HepG2 (cell line): ENCODE measurements at regions not wholly inside any gene's neighbourhood (a gene's known extent, or its start where the extent isn't known, plus 50 kb on each side); places are given as distances from the start of the nearest gene placed in this dataset.

Experiments
- ATAC-seq: fragments of 200-7000 bp; cut with Tn5 transposase; 3 replicates; pipeline ENCODE4 v1.9.1; 2020; ENCODE audit warnings: mild to moderate bottlenecking, moderate library complexity
- BruUV-seq: library from RNA; stranded (reverse); fragments of 400-500 nt; replicated peaks from 2 replicates; lab custom pipeline; 2021; lab: Mats Ljungman, UMichigan
- CTCF ChIA-PET: fragments of 300-600 bp; formaldehyde crosslinking; extraction: SDS; loops from one replicate; lab custom pipeline; 2021; ENCODE audit warnings: low total read pairs, inconsistent platforms, low intra/inter-chr PET ratio; lab: Yijun Ruan, JAX
- POLR2A ChIA-PET: fragments of 350-600 bp; sonication (Branson Sonifier 250); formaldehyde crosslinking; loops from one replicate; lab custom pipeline; 2020; ENCODE audit warnings: antibody characterized with exemption, inconsistent platforms; lab: Yijun Ruan, JAX
- DNase-seq: peaks from one replicate; pipeline ENCODE4 v3.0.0-alpha.2; 2015; ENCODE audit warnings: low spot score
- FAIRE-seq: peaks from 3 replicates; lab custom pipeline; 2011; peaks lifted over from hg19 to GRCh38; lab: Jason Lieb, UNC
- H2AFZ ChIP-seq: one replicate; pipeline ENCODE4 v1.6.1; 2011; ENCODE audit warnings: low read length, inconsistent platforms
- H3K27ac ChIP-seq: fragments of 300-600 bp; 3 replicates; pipeline ENCODE4 v1.8.0; 2011; ENCODE audit warnings: mixed run types, mild to moderate bottlenecking, mixed read lengths, low read length, inconsistent platforms; ENCODE audit not compliant: insufficient read depth; ENCODE audit errors: extremely low read length
- H3K27me3 ChIP-seq, 2 experiments: fragments of 200-600 bp in 1 of 2; 2 replicates in 1 of 2; 3 replicates in 1 of 2; pipeline versions ENCODE4 v1.6.0 to v1.8.0; 2011; ENCODE audit warnings: low read length in 2 of 2, mild to moderate bottlenecking in 2 of 2, moderate library complexity in 2 of 2, inconsistent platforms in 1 of 2; ENCODE audit not compliant: insufficient read depth in 2 of 2, control insufficient read depth in 1 of 2
- H3K36me3 ChIP-seq, 2 experiments: fragments of 200-600 bp in 1 of 2; replicated peaks in 1 of 2; 2 replicates in 1 of 2; 3 replicates in 1 of 2; pipeline versions ENCODE4 v1.5.1 to v1.8.0; 2011; ENCODE audit warnings: low read length in 2 of 2, inconsistent platforms in 1 of 2; ENCODE audit not compliant: insufficient read depth in 2 of 2, control insufficient read depth in 1 of 2
- H3K4me1 ChIP-seq: 2 replicates; pipeline ENCODE4 v1.5.1; 2012; ENCODE audit warnings: low read length, inconsistent platforms; ENCODE audit not compliant: insufficient read depth
- H3K4me2 ChIP-seq: 2 replicates; pipeline ENCODE4 v1.6.0; 2011; ENCODE audit warnings: low read depth, low read length, inconsistent platforms
- H3K4me3 ChIP-seq, 3 experiments: fragments of 200-600 bp in 1 of 3; sonication (generic), shearing (Covaris generic) in 1 of 3; replicated peaks in 1 of 3; 2 replicates each; pipeline ENCODE4 v1.5.1; 2011 to 2016; ENCODE audit warnings: low read length in 3 of 3, inconsistent platforms in 2 of 3, low read depth in 2 of 3, mild to moderate bottlenecking in 2 of 3, control low read depth in 1 of 3, mixed read lengths in 1 of 3; ENCODE audit not compliant: insufficient read depth in 1 of 3
- H3K79me2 ChIP-seq: one replicate; pipeline ENCODE4 v1.6.1; 2011; ENCODE audit warnings: low read length, inconsistent platforms; ENCODE audit not compliant: insufficient read depth
- H3K9ac ChIP-seq: 2 replicates; pipeline ENCODE4 v1.6.0; 2011; ENCODE audit warnings: mild to moderate bottlenecking, low read depth, low read length, inconsistent platforms; ENCODE audit not compliant: insufficient read depth
- H3K9me3 ChIP-seq: 2 replicates; pipeline ENCODE4 v1.5.1; 2012; ENCODE audit warnings: mild to moderate bottlenecking, low read length
- H4K20me1 ChIP-seq: 2 replicates; pipeline ENCODE4 v1.6.0; 2011; ENCODE audit warnings: inconsistent platforms, mild to moderate bottlenecking, low read length, moderate library complexity; ENCODE audit not compliant: insufficient read depth
- ELF4 ChIP-seq: sonication (generic); formaldehyde crosslinking; IDR thresholded peaks from 2 replicates; pipeline ENCODE4 v1.5.0; 2020; ENCODE audit warnings: missing genetic modification reagents, mild to moderate bottlenecking, moderate library complexity, borderline replicate concordance
- PRDM15 ChIP-seq: sonication (generic); formaldehyde crosslinking; IDR thresholded peaks from 2 replicates; pipeline ENCODE4 v1.4.0; 2020; ENCODE audit warnings: missing genetic modification reagents
- SMARCE1 ChIP-seq: fragments of 450-650 bp; IDR thresholded peaks from 2 replicates; pipeline ENCODE4 v1.6.1; 2017; ENCODE audit warnings: borderline replicate concordance
- ZNF234 ChIP-seq: sonication (generic); formaldehyde crosslinking; conservative IDR thresholded peaks from 2 replicates; pipeline ENCODE4 v1.5.1; 2020; ENCODE audit warnings: mild to moderate bottlenecking, missing genetic modification reagents
- ZNF549 ChIP-seq: sonication (generic); formaldehyde crosslinking; IDR thresholded peaks from 2 replicates; pipeline ENCODE4 v1.5.0; 2020; ENCODE audit warnings: missing genetic modification reagents
- ZNF556 ChIP-seq: sonication (generic); formaldehyde crosslinking; IDR thresholded peaks from 2 replicates; pipeline ENCODE4 v1.4.0; 2020; ENCODE audit warnings: mild to moderate bottlenecking, missing genetic modification reagents, borderline replicate concordance
- WGBS: methylation state at CpG from one replicate; pipeline ENCODE4 v1.1.6; 2017; ENCODE audit warnings: low lambda C conversion rate; 5-methylcytosine and 5-hydroxymethylcytosine counted together
- in situ Hi-C: cut with HindIII; loops from 2 replicates; pipeline ENCODE4 v1.10.0; 2017; ENCODE audit warnings: low pct_unique_long_range_greater_than_20kb; ENCODE audit not compliant: extremely low pct_ligation_motif_present
- intact Hi-C: fragments of 100-400 bp; cut with micrococcal nuclease; formaldehyde crosslinking; loops from one replicate; pipeline ENCODE4 v1.10.0; 2022; ENCODE audit not compliant: unreplicated experiment
- TF ChIP-seq, protein P1 (sequence below): sonication (generic); formaldehyde crosslinking; IDR thresholded peaks from 2 replicates; pipeline ENCODE4 v1.8.0; 2022; ENCODE audit warnings: low read depth, missing genetic modification reagents

DNA sequence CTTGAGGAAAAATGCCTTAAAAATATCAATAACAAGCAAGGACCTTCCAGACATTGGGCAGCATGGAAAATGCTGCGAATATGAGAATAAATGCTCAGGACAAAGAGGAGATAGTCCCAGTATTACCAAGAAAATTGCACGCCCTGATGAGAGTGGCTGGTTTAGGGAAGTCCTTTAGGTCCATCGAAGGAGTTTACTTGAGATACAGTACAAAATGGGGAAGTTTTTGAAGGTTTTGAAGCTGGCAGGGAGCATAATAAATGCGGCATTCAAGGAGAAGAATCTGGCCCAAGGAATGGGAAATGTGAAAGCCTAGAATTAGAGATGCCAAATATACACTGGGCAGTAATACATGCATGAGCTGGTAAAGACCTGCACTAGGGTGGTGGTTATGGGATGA lies 90.2 kb upstream of the SPATS2L start:
- Histone ChIP-seq H3K9ac (no peak overlapping the region), H3K4me2 (no peak overlapping the region), H3K27ac (no peak overlapping the region), H3K27me3 (no peaks in the 10 kb centered on the region), H3K4me3 (no peak overlapping the region), H3K4me1 (peaks cover 43% of the 10 kb centered on the region), H2AFZ (no peak overlapping the region), H3K79me2 (no peaks in the 10 kb centered on the region), H3K36me3 (no peaks in the 10 kb centered on the region), H3K9me3 (no peaks in the 10 kb centered on the region), H4K20me1 (no peaks in the 10 kb centered on the region)
- DNase-seq (no peak), ATAC-seq (no peak), FAIRE-seq (no peak)
- intact Hi-C loops = no loop called here
- TF ChIP-seq SMARCE1 (no peak), ELF4 (CRISPR knock-in tag) (no peak), ZNF549 (CRISPR knock-in tag) (no peak), ZNF234 (no peak), ZNF556 (CRISPR knock-in tag) (no peak), PRDM15 (CRISPR knock-in tag) (no peak)
- TF ChIP-seq, protein P1, sequence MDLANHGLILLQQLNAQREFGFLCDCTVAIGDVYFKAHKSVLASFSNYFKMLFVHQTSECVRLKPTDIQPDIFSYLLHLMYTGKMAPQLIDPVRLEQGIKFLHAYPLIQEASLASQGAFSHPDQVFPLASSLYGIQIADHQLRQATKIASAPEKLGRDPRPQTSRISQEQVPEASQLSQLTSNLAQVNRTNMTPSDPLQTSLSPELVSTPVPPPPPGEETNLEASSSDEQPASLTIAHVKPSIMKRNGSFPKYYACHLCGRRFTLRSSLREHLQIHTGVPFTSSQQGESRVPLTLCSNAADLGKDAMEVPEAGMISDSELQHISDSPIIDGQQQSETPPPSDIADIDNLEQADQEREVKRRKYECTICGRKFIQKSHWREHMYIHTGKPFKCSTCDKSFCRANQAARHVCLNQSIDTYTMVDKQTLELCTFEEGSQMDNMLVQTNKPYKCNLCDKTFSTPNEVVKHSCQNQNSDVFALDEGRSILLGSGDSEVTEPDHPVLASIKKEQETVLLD (CRISPR knock-in tag) = no peak
- ChIA-PET POLR2A (no interaction called here), CTCF (no interaction called here)
- in situ Hi-C loops = no loop called here
- WGBS = 94% methylated on average over 4 of the region's 4 CpGs
- no TSS peak for BruUV-seq
